GM12878 (cell line): ENCODE measurements at regions not wholly inside any gene's neighbourhood (a gene's known extent, or its start where the extent isn't known, plus 50 kb on each side); places are given as distances from the start of the nearest gene placed in this dataset.

ENCODE experiments used
- ATAC-seq: fragments of 200-7000 bp; cut with Tn5 transposase; 3 replicates; pipeline ENCODE4 v1.9.1; 2020; ENCODE audit warnings: mild to moderate bottlenecking, moderate library complexity
- BruUV-seq: library from RNA; stranded (reverse); fragments of 400-500 nt; replicated peaks from 2 replicates; lab custom pipeline; 2021; lab: Mats Ljungman, UMichigan
- CTCF ChIA-PET: fragments of 300-600 bp; sonication (Branson Sonifier 250); formaldehyde crosslinking; extraction: SDS; loops from one replicate; lab custom pipeline; 2021; ENCODE audit warnings: inconsistent platforms; lab: Yijun Ruan, JAX
- POLR2A ChIA-PET: fragments of 350-600 bp; formaldehyde crosslinking; extraction: SDS; loops from one replicate; lab custom pipeline; 2021; ENCODE audit warnings: inconsistent platforms; lab: Charles Lee
- RAD21 ChIA-PET: fragments of 300-600 bp; sonication (Branson Sonifier 250); formaldehyde crosslinking; loops from one replicate; lab custom pipeline; 2023; ENCODE audit warnings: antibody characterized with exemption; ENCODE audit not compliant: unreplicated experiment; lab: Charles Lee
- SMC1A ChIA-PET: fragments of 300-600 bp; sonication (Branson Sonifier 250); formaldehyde crosslinking; loops from one replicate; lab custom pipeline; 2023; ENCODE audit not compliant: unreplicated experiment, uncharacterized antibody; lab: Charles Lee
- DNase-seq: peaks from one replicate; pipeline ENCODE4 v3.0.0-alpha.2; 2011; ENCODE audit warnings: low read depth, low spot score
- FAIRE-seq: peaks from 3 replicates; lab custom pipeline; 2011; peaks lifted over from hg19 to GRCh38; lab: Jason Lieb, UNC
- H2AFZ ChIP-seq: 2 replicates; pipeline ENCODE4 v1.6.0; 2011; ENCODE audit warnings: low read depth, low read length, control low read depth; ENCODE audit not compliant: control insufficient read depth
- H3K27ac ChIP-seq: 2 replicates; pipeline ENCODE4 v1.5.1; 2011; ENCODE audit warnings: control low read depth; ENCODE audit not compliant: control insufficient read depth, insufficient read depth
- H3K27me3 ChIP-seq, 2 experiments: replicated peaks in 1 of 2; 2 replicates each; pipeline versions ENCODE4 v1.6.0 to v1.6.1; 2011; ENCODE audit warnings: low read length in 1 of 2; ENCODE audit not compliant: control insufficient read depth in 2 of 2, insufficient read depth in 2 of 2
- H3K36me3 ChIP-seq, 2 experiments: 2 replicates each; pipeline ENCODE4 v1.5.1; 2011; ENCODE audit warnings: low read length in 1 of 2; ENCODE audit not compliant: control insufficient read depth in 2 of 2, insufficient read depth in 2 of 2
- H3K4me1 ChIP-seq: 2 replicates; pipeline ENCODE4 v1.6.1; 2011; ENCODE audit warnings: mild to moderate bottlenecking, low read length, moderate library complexity, mixed read lengths; ENCODE audit not compliant: control insufficient read depth, insufficient read depth
- H3K4me2 ChIP-seq: 2 replicates; pipeline ENCODE4 v1.6.0; 2011; ENCODE audit warnings: control low read depth; ENCODE audit not compliant: control insufficient read depth, insufficient read depth
- H3K4me3 ChIP-seq: fragments of 200-600 bp; sonication (generic); 2 replicates; pipeline ENCODE4 v1.5.1; 2016
- H3K79me2 ChIP-seq: 2 replicates; pipeline ENCODE4 v1.6.0; 2011; ENCODE audit warnings: low read length; ENCODE audit not compliant: control insufficient read depth, insufficient read depth
- H3K9ac ChIP-seq: 2 replicates; pipeline ENCODE4 v1.8.0; 2011; ENCODE audit warnings: low read length, control low read depth, mixed read lengths; ENCODE audit not compliant: control insufficient read depth, insufficient read depth
- H3K9me3 ChIP-seq: replicated peaks from 3 replicates; pipeline ENCODE4 v1.5.1; 2011; ENCODE audit warnings: mild to moderate bottlenecking, low read length; ENCODE audit not compliant: control insufficient read depth, insufficient read depth
- H4K20me1 ChIP-seq: 2 replicates; pipeline ENCODE4 v1.6.0; 2011; ENCODE audit not compliant: control insufficient read depth, insufficient read depth
- BMI1 ChIP-seq: fragments of 450-650 bp; IDR thresholded peaks from 2 replicates; pipeline ENCODE4 v1.6.1; 2016; ENCODE audit warnings: mild to moderate bottlenecking, moderate library complexity, borderline replicate concordance
- BRCA1 ChIP-seq: IDR thresholded peaks from 2 replicates; pipeline ENCODE4 v1.6.1; 2011; ENCODE audit warnings: low read depth, low read length, improper control_type of control experiment
- CHD4 ChIP-seq: fragments of 200-600 bp; sonication (generic); IDR thresholded peaks from 2 replicates; pipeline ENCODE4 v1.6.1; 2016; ENCODE audit warnings: mild to moderate bottlenecking
- E2F4 ChIP-seq: IDR thresholded peaks from 2 replicates; pipeline ENCODE4 v1.6.1; 2012; ENCODE audit warnings: low read depth, low read length, improper control_type of control experiment
- GABPA ChIP-seq: IDR thresholded peaks from 2 replicates; pipeline ENCODE4 v1.6.1; 2014; ENCODE audit warnings: antibody characterized with exemption, low read depth, mild to moderate bottlenecking, inconsistent platforms
- IRF5 ChIP-seq: fragments of 450-650 bp; IDR thresholded peaks from 2 replicates; pipeline ENCODE4 v1.6.1; 2017; ENCODE audit warnings: borderline replicate concordance
- KLF5 ChIP-seq: fragments of 450-650 bp; IDR thresholded peaks from 2 replicates; pipeline ENCODE4 v1.6.1; 2014; ENCODE audit warnings: mild to moderate bottlenecking; ENCODE audit not compliant: partially characterized antibody
- MLLT1 ChIP-seq: fragments of 450-650 bp; IDR thresholded peaks from 2 replicates; pipeline ENCODE4 v1.6.1; 2016; ENCODE audit warnings: mild to moderate bottlenecking
- MYC ChIP-seq: IDR thresholded peaks from 2 replicates; pipeline ENCODE4 v1.6.1; 2011; ENCODE audit warnings: mild to moderate bottlenecking, low read length, moderate library complexity, inconsistent platforms; ENCODE audit not compliant: insufficient read depth, insufficient replicate concordance, insufficient read length, severe bottlenecking
- NBN ChIP-seq: fragments of 450-650 bp; IDR thresholded peaks from 2 replicates; pipeline ENCODE4 v1.6.1; 2016
- NFYA ChIP-seq: IDR thresholded peaks from 2 replicates; pipeline ENCODE4 v1.6.1; 2011; ENCODE audit warnings: low read depth, mild to moderate bottlenecking, low read length, improper control_type of control experiment, borderline replicate concordance
- PML ChIP-seq: IDR thresholded peaks from 2 replicates; pipeline ENCODE4 v1.6.1; 2012; ENCODE audit warnings: low read length, inconsistent platforms
- POU2F2 ChIP-seq: IDR thresholded peaks from 3 replicates; pipeline ENCODE4 v1.6.1; 2011; ENCODE audit warnings: low read depth, mild to moderate bottlenecking, low read length, borderline replicate concordance
- SMAD1 ChIP-seq: fragments of 450-650 bp; IDR thresholded peaks from 2 replicates; pipeline ENCODE4 v1.6.1; 2018; ENCODE audit warnings: mild to moderate bottlenecking, low read depth; ENCODE audit not compliant: partially characterized antibody
- SMAD5 ChIP-seq: IDR thresholded peaks from 2 replicates; pipeline ENCODE4 v1.6.1; 2016; ENCODE audit warnings: antibody characterized with exemption, low read depth
- USF2 ChIP-seq: IDR thresholded peaks from 2 replicates; pipeline ENCODE4 v1.6.1; 2011; ENCODE audit warnings: low read depth, low read length, improper control_type of control experiment, borderline replicate concordance
- ZBTB40 ChIP-seq: fragments of 450-650 bp; IDR thresholded peaks from 2 replicates; pipeline ENCODE4 v1.6.1; 2016; ENCODE audit warnings: mild to moderate bottlenecking, moderate library complexity, borderline replicate concordance
- WGBS: methylation state at CpG from one replicate; pipeline ENCODE4 v1.1.6; 2016; ENCODE audit warnings: low lambda C conversion rate; ENCODE audit not compliant: insufficient replicate concordance, insufficient coverage; ENCODE audit errors: missing lambda C conversion rate; 5-methylcytosine and 5-hydroxymethylcytosine counted together
- in situ Hi-C: fragments of 300-500 bp; cut with MboI; formaldehyde crosslinking; loops from 9 replicates; pipeline ENCODE4 v1.14.3; 2018; ENCODE audit warnings: mixed read lengths
- intact Hi-C: fragments of 100-400 bp; cut with micrococcal nuclease; formaldehyde crosslinking; loops from one replicate; pipeline ENCODE4 v1.14.2; 2022; ENCODE audit not compliant: unreplicated experiment

GRCh38 chrX:151240237-151240636 is 63.9 kb downstream of the GPR50 start:
- H2AFZ ChIP-seq: no peak overlapping the region
- H3K4me2 ChIP-seq: no peak overlapping the region
- no peaks in the 10 kb centered on the region for H3K9me3 ChIP-seq
- DNase-seq: no peak
- RAD21 ChIA-PET: interaction anchor here (0.6 kb wide), 1 partner anchor 10 kb away, joined by 4 read pairs; no protein-coding TSS in a partner anchor
- no peak for FAIRE-seq
- CTCF ChIA-PET: no interaction called here
- H4K20me1 ChIP-seq: no peaks in the 10 kb centered on the region
- H3K9ac ChIP-seq: no peak overlapping the region
- no peak overlapping the region for H3K4me3 ChIP-seq
- BruUV-seq: no TSS peak
- SMC1A ChIA-PET: no interaction called here
- H3K36me3 ChIP-seq: no peaks in the 10 kb centered on the region
- H3K27me3 ChIP-seq: no peaks in the 10 kb centered on the region
- no peaks in the 10 kb centered on the region for H3K79me2 ChIP-seq
- ATAC-seq: no peak
- 0% methylated on average over 1 of the region's 1 CpG for WGBS
- no peak overlapping the region for H3K27ac ChIP-seq
- intact Hi-C loops (no loop called here), in situ Hi-C loops (no loop called here)
- POLR2A ChIA-PET: interaction anchor here (0.7 kb wide), 1 partner anchor 83 kb away, joined by 3 read pairs; no protein-coding TSS in a partner anchor
- H3K4me1 ChIP-seq: no peaks in the 10 kb centered on the region
- TF ChIP-seq BMI1: no peak
- TF ChIP-seq GABPA: no peak
- TF ChIP-seq MYC: no peak
- no peak for TF ChIP-seq CHD4
- no peak for TF ChIP-seq IRF5
- TF ChIP-seq USF2: no peak
- TF ChIP-seq NBN: no peak
- no peak for TF ChIP-seq E2F4
- TF ChIP-seq MLLT1: no peak
- TF ChIP-seq ZBTB40: no peak
- TF ChIP-seq SMAD5: no peak
- TF ChIP-seq POU2F2: no peak
- TF ChIP-seq BRCA1: no peak
- no peak for TF ChIP-seq NFYA
- TF ChIP-seq KLF5: no peak
- TF ChIP-seq PML: no peak
- TF ChIP-seq SMAD1: no peak
